OCI-LY3 (cell line): ENCODE measurements at regions not wholly inside any gene's neighbourhood (a gene's known extent, or its start where the extent isn't known, plus 50 kb on each side); places are given as distances from the start of the nearest gene placed in this dataset.

ENCODE experiments used
- EZH2phosphoT487 ChIP-seq: fragments of 200-600 bp; shearing (Covaris generic); IDR thresholded peaks from 2 replicates; pipeline ENCODE4 v1.6.1; 2018; ENCODE audit warnings: antibody characterized with exemption, mixed run types, low read depth
- TF ChIP-seq, protein P1 (sequence below): fragments of 200-600, 300-600 bp; sonication (generic); IDR thresholded peaks from 2 replicates; pipeline ENCODE4 v1.5.1; 2014; ENCODE audit warnings: antibody characterized with exemption, low read length, low read depth

DNA sequence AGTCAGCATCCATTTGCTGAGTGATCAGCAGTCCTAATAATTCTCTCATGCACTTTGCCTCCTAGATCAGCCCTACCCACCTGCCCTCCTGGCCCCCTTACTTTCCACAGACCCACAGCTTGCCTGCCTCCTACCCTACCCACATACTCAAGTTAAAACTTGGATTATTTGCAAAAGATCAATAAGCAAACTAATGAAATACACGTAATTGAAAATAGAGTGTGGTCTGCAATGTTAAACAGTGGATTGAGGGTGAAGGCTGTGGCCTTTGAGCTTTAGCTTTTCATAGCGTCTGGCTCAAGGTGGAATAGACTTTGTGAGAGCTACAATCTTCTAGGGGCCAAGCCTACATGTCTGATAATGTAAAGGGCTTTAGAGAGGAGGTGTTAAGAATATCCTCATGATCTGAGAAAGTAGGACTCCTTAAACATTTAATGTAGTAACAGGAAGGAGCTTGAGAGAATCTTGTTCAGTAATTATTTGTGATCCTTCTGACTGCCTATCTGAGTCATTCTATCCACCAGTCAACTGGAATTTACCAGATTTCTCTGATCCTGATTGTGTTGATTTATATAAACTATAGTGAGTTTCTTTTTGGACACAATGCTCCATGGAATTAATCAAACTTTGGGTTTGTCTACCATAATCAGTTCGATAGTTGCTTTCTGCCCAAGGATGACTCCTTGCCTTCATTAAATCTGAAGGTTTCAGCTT, 310.0 kb downstream of the HRH4 start:
- TF ChIP-seq, protein P1, sequence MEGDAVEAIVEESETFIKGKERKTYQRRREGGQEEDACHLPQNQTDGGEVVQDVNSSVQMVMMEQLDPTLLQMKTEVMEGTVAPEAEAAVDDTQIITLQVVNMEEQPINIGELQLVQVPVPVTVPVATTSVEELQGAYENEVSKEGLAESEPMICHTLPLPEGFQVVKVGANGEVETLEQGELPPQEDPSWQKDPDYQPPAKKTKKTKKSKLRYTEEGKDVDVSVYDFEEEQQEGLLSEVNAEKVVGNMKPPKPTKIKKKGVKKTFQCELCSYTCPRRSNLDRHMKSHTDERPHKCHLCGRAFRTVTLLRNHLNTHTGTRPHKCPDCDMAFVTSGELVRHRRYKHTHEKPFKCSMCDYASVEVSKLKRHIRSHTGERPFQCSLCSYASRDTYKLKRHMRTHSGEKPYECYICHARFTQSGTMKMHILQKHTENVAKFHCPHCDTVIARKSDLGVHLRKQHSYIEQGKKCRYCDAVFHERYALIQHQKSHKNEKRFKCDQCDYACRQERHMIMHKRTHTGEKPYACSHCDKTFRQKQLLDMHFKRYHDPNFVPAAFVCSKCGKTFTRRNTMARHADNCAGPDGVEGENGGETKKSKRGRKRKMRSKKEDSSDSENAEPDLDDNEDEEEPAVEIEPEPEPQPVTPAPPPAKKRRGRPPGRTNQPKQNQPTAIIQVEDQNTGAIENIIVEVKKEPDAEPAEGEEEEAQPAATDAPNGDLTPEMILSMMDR, result no peak
- no peak for TF ChIP-seq EZH2phosphoT487
